PC-3 (cell line): ENCODE measurements at regions not wholly inside any gene's neighbourhood (a gene's known extent, or its start where the extent isn't known, plus 50 kb on each side); places are given as distances from the start of the nearest gene placed in this dataset.

Source experiments
- ATAC-seq: fragments of 200-7000 bp; cut with Tn5 transposase; 2 replicates; pipeline ENCODE4 v1.9.1; 2020; ENCODE audit warnings: mild to moderate bottlenecking, moderate library complexity
- BruUV-seq: library from RNA; stranded (reverse); fragments of 400-500 nt; replicated peaks from 2 replicates; lab custom pipeline; 2021; lab: Mats Ljungman, UMichigan
- CTCF ChIA-PET: fragments of 300-600 bp; sonication (Branson Sonifier 250); formaldehyde crosslinking; loops from one replicate; lab custom pipeline; 2022; ENCODE audit warnings: antibody characterized with exemption; lab: Charles Lee
- POLR2A ChIA-PET: fragments of 300-600 bp; sonication (Branson Sonifier 250); formaldehyde crosslinking; loops from one replicate; lab custom pipeline; 2022; ENCODE audit warnings: antibody characterized with exemption; ENCODE audit not compliant: unreplicated experiment; lab: Charles Lee
- DNase-seq: peaks from one replicate; pipeline ENCODE4 v3.0.0-alpha.2; 2015
- H2AFZ ChIP-seq: fragments of 300-600 bp; sonication (generic); 2 replicates; pipeline ENCODE4 v1.6.0; 2016; ENCODE audit warnings: antibody characterized with exemption, low read length
- H3F3A ChIP-seq: fragments of 300-600 bp; sonication (generic); one replicate; pipeline ENCODE4 v1.6.0; 2017; ENCODE audit warnings: antibody characterized with exemption, low read length, control low read depth, mild to moderate bottlenecking; ENCODE audit not compliant: unreplicated experiment
- H3K27ac ChIP-seq: fragments of 300-600 bp; sonication (generic); 2 replicates; pipeline ENCODE4 v1.5.1; 2016; ENCODE audit warnings: mild to moderate bottlenecking, low read length
- H3K27me3 ChIP-seq: fragments of 300-600 bp; sonication (generic); 2 replicates; pipeline ENCODE4 v1.6.1; 2016; ENCODE audit warnings: low read length, mixed read lengths
- H3K36me3 ChIP-seq: fragments of 300-600 bp; sonication (generic); 2 replicates; pipeline ENCODE4 v1.6.1; 2016; ENCODE audit warnings: low read depth, mixed run types, low read length, mixed read lengths
- H3K4me1 ChIP-seq: fragments of 300-600 bp; sonication (generic); 2 replicates; pipeline ENCODE4 v1.5.1; 2016; ENCODE audit warnings: low read length; ENCODE audit not compliant: insufficient read depth
- H3K4me2 ChIP-seq: fragments of 300-600 bp; sonication (generic); 2 replicates; pipeline ENCODE4 v1.6.0; 2016; ENCODE audit warnings: low read length
- H3K4me3 ChIP-seq: fragments of 300-600 bp; sonication (generic); 2 replicates; pipeline ENCODE4 v1.5.1; 2016; ENCODE audit warnings: mild to moderate bottlenecking, low read length, mixed read lengths
- H3K79me2 ChIP-seq: fragments of 300-600 bp; sonication (generic); 2 replicates; pipeline ENCODE4 v1.6.1; 2017; ENCODE audit warnings: low read length, mixed read lengths
- H3K9ac ChIP-seq: fragments of 300-600 bp; sonication (generic); 2 replicates; pipeline ENCODE4 v1.6.0; 2016; ENCODE audit warnings: mild to moderate bottlenecking, low read length
- H3K9me2 ChIP-seq: fragments of 300-600 bp; sonication (generic); replicated peaks from 2 replicates; pipeline ENCODE4 v1.6.1; 2016; ENCODE audit warnings: mixed run types, low read length, mixed read lengths
- H3K9me3 ChIP-seq: fragments of 300-600 bp; sonication (generic); 2 replicates; pipeline ENCODE4 v1.6.1; 2016; ENCODE audit warnings: low read length, mixed read lengths
- H4K20me1 ChIP-seq: fragments of 300-600 bp; sonication (generic); 2 replicates; pipeline ENCODE4 v1.6.1; 2016; ENCODE audit warnings: low read length, mixed read lengths
- EZH2 ChIP-seq: fragments of 300-600 bp; sonication (generic); IDR thresholded peaks from one replicate; pipeline ENCODE4 v1.6.1; 2017; ENCODE audit warnings: antibody characterized with exemption, mild to moderate bottlenecking, low read length; ENCODE audit not compliant: unreplicated experiment
- EZH2phosphoT487 ChIP-seq: fragments of 300-600 bp; sonication (generic); IDR thresholded peaks from 2 replicates; pipeline ENCODE4 v1.6.1; 2018; ENCODE audit warnings: mild to moderate bottlenecking, antibody characterized with exemption, low read length, borderline replicate concordance
- intact Hi-C: fragments of 100-400 bp; cut with micrococcal nuclease; formaldehyde crosslinking; loops from 2 replicates; pipeline ENCODE4 v1.9.0; 2023
- TF ChIP-seq, protein P1 (sequence below): fragments of 300-600 bp; sonication (generic); conservative IDR thresholded peaks from 2 replicates; pipeline ENCODE4 v1.5.1; 2017; ENCODE audit warnings: antibody characterized with exemption, low read depth, mild to moderate bottlenecking, low read length

DNA sequence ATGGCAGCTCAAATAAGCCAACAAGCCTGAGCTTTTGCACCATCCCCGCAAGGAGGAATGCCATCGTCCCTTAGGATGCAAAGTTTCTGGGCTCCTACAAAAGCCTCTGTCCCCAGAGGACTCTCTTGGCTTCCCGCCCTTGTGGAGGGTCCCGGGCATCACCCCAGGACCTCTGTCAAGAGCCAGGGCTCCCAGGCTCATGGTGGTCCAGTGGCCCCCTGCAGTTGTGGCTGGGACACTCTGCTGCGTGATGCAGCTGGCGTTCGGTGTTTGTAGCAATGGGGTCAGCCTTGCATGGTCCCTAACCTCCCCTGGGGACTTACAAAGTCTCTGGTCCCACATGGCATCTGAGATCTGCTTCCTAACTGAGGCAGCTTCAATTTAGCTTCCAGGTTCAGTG, 104.7 kb downstream of the RIPK4 start:
- no peak for DNase-seq
- no peak overlapping the region for H3K27ac ChIP-seq
- no peaks in the 10 kb centered on the region for H3K27me3 ChIP-seq
- ChIA-PET CTCF (no interaction called here), POLR2A (no interaction called here)
- no peaks in the 10 kb centered on the region for H3K79me2 ChIP-seq
- H3K9me3 ChIP-seq = no peaks in the 10 kb centered on the region
- H3K4me3 ChIP-seq = no peak overlapping the region
- H3K9me2 ChIP-seq = no peaks in the 10 kb centered on the region
- peaks cover 34% of the 10 kb centered on the region for H3K4me1 ChIP-seq
- H3K36me3 ChIP-seq = no peaks in the 10 kb centered on the region
- no peak overlapping the region for H3K4me2 ChIP-seq
- TF ChIP-seq, protein P1, sequence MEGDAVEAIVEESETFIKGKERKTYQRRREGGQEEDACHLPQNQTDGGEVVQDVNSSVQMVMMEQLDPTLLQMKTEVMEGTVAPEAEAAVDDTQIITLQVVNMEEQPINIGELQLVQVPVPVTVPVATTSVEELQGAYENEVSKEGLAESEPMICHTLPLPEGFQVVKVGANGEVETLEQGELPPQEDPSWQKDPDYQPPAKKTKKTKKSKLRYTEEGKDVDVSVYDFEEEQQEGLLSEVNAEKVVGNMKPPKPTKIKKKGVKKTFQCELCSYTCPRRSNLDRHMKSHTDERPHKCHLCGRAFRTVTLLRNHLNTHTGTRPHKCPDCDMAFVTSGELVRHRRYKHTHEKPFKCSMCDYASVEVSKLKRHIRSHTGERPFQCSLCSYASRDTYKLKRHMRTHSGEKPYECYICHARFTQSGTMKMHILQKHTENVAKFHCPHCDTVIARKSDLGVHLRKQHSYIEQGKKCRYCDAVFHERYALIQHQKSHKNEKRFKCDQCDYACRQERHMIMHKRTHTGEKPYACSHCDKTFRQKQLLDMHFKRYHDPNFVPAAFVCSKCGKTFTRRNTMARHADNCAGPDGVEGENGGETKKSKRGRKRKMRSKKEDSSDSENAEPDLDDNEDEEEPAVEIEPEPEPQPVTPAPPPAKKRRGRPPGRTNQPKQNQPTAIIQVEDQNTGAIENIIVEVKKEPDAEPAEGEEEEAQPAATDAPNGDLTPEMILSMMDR = no peak
- BruUV-seq = no TSS peak
- no peaks in the 10 kb centered on the region for H4K20me1 ChIP-seq
- H3F3A ChIP-seq = no peaks in the 10 kb centered on the region
- no peak for ATAC-seq
- no peak overlapping the region for H2AFZ ChIP-seq
- no peak overlapping the region for H3K9ac ChIP-seq
- intact Hi-C loops = loop anchor here (5.0 kb wide), 1 partner anchor 50 kb away; no protein-coding TSS in a partner anchor

DNA sequence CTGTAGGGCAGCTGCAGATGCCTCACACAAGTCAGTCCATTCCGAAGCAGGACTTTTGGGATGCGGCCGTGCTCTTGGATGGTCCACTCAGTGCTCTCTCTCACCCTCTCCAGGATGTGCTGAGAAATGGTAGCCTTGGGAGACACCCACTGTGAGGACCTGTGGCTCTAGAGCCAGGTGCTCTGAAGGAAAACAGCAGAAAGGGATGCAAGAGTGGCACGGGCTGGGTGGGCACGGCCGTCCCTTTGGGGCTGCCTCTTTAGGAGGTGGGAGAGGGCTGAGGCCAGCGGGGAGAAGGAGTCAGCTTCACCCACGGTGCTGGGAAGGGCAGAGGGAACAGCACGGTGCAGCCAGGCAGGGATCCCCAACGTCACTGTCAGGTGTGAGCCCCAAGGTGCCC, 106.1 kb downstream of the RIPK4 start:
- ATAC-seq (no peak), DNase-seq (no peak)
- H3K4me3 ChIP-seq = no peak overlapping the region
- BruUV-seq = no TSS peak
- H4K20me1 ChIP-seq = no peaks in the 10 kb centered on the region
- H3K4me1 ChIP-seq = peaks cover 30% of the 10 kb centered on the region
- H3K79me2 ChIP-seq = no peaks in the 10 kb centered on the region
- H3K27ac ChIP-seq = peak overlapping the region; percentile 15
- H3K9ac ChIP-seq = no peak overlapping the region
- H3K4me2 ChIP-seq = no peak overlapping the region
- no peaks in the 10 kb centered on the region for H3K27me3 ChIP-seq
- POLR2A ChIA-PET = no interaction called here
- no peaks in the 10 kb centered on the region for H3K36me3 ChIP-seq
- no peak overlapping the region for H2AFZ ChIP-seq
- intact Hi-C loops = loop anchor here (5.0 kb wide), 1 partner anchor 48 kb away; no protein-coding TSS in a partner anchor
- H3K9me2 ChIP-seq = no peaks in the 10 kb centered on the region
- TF ChIP-seq EZH2 (no peak), EZH2phosphoT487 (no peak)
- TF ChIP-seq, protein P1 = no peak
- H3F3A ChIP-seq = no peaks in the 10 kb centered on the region
- CTCF ChIA-PET = interaction anchor here (0.9 kb wide), 1 partner anchor 48 kb away, joined by 3 read pairs; no protein-coding TSS in a partner anchor
- H3K9me3 ChIP-seq = no peaks in the 10 kb centered on the region

DNA sequence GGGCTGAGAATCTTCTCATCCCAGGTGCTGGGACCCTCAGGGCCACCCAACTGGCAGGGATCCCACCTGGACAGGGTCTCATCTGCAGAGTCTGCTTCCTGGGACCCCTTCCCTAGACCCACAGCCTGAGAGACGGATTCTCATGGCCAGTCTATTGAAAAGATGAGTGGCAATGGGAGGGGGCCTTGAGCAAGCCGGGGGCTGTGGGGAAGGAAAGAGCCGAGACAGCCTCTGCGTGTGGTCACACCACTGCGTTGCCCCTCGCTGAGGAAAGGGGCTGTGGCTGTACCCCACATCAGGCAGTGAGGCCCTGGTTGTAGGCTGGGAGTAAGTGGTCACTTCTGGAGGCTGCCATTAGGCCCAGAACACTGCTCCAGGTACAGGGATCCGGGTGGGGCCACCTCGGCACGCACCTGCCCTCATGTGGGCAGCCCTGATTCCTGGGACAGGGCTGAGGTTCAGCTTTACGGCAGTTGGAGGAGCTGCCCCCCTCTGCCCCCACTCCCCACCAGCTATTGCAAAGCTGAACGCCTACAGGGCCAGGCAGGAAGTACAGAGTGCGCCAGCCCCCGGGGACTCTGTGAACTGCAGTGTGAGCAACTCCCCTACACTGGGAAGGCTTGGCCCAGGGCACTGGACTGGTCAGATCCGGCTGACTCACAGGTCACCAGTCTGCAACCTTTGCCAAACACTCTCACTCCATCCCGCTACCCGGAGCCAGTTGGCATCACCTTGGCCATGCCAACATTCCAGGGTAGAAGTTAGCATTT, 106.9 kb downstream of the RIPK4 start:
- no peaks in the 10 kb centered on the region for H3K36me3 ChIP-seq
- no peaks in the 10 kb centered on the region for H3K9me3 ChIP-seq
- ChIA-PET POLR2A (no interaction called here), CTCF (interaction anchor here (0.9 kb wide), 1 partner anchor 47 kb away, joined by 3 read pairs; no protein-coding TSS in a partner anchor)
- H3K4me2 ChIP-seq = no peak overlapping the region
- H3K9ac ChIP-seq = no peak overlapping the region; the same call in 1 of the 2 replicates
- no peak for TF ChIP-seq EZH2phosphoT487
- TF ChIP-seq, protein P1 = peak; percentile 52; the same call in 1 of the 2 replicates
- peak; percentile 69 for ATAC-seq
- intact Hi-C loops = loop anchor here (5.0 kb wide), 1 partner anchor 48 kb away; no protein-coding TSS in a partner anchor
- no peaks in the 10 kb centered on the region for H3K9me2 ChIP-seq
- H3K27me3 ChIP-seq = no peaks in the 10 kb centered on the region
- no peaks in the 10 kb centered on the region for H3K79me2 ChIP-seq
- peaks cover 22% of the 10 kb centered on the region for H3K4me1 ChIP-seq
- BruUV-seq = no TSS peak
- H4K20me1 ChIP-seq = no peaks in the 10 kb centered on the region
- no peak overlapping the region; the same call in 1 of the 2 replicates for H3K27ac ChIP-seq
- H2AFZ ChIP-seq = no peak overlapping the region
- no peak overlapping the region for H3K4me3 ChIP-seq
- DNase-seq = peak; percentile 70
- H3F3A ChIP-seq = no peaks in the 10 kb centered on the region
